ENCODE measurements at regions not wholly inside any gene's neighbourhood (a gene's known extent, or its start where the extent isn't known, plus 50 kb on each side); places are given as distances from the start of the nearest gene placed in this dataset.
A peak's percentile ranks its signal among the peaks of the same experiment; 100 is the strongest.
"Not testable (repeated sequence)": the region's sequence is repeated elsewhere in the genome, so short reads cannot be mapped to it uniquely, and the experiment has no call there.

DNA sequence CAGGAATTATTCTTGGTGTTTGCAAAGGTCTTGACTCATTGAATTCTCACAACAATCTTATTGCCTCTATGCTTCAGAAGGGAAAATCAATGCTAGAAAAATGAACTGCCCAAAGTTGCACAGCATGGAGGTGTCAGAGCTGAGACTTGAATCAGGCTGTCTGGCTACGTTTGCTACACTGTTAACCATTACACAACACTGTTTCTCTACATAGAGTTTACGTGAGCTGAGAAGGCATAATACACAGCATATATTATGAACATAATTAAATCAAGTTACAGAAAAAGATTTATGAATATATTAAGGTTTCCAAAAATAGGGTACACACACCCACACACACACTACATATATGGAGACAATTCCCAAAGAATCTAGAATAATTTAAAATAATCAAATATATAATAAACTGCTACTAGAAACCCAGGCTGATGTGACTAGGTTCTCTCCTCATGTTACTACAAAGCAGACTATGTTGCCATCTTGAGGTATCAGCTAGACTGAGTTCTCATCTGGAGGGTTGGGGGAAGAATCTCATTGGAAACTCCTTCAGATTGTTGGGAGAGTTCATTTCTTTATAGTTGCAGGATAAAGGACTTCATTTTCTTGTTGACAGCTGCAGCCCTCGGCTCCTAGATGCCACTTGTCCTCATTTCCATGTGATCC, 1270.5 kb downstream of the ARAP2 start:
- intact Hi-C loops (cut with DNase I): no loop called here

DNA sequence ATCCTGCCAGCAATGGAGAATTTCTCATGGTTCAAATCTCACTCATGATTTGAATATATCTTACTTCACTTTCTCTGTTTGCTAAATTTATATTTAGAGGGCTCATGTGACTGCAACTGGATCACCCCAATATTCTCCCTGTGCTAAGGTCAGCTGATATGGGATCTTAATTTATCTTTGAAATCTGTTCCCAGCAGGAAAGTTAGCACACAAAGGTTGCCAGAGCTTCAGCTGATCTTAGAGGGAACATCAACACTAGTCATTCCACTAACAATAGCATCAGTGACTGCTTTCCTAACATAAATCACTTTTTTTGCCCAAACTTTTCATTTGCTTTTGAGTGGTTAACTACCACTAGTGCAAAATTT, 1270.0 kb downstream of the ARAP2 start:
- DNase-seq: no peak
- intact Hi-C loops (cut with DNase I): no loop called here

More for the DNA sequence above, 1270.5 kb downstream of the ARAP2 start:
- DNase-seq: no peak

DNA sequence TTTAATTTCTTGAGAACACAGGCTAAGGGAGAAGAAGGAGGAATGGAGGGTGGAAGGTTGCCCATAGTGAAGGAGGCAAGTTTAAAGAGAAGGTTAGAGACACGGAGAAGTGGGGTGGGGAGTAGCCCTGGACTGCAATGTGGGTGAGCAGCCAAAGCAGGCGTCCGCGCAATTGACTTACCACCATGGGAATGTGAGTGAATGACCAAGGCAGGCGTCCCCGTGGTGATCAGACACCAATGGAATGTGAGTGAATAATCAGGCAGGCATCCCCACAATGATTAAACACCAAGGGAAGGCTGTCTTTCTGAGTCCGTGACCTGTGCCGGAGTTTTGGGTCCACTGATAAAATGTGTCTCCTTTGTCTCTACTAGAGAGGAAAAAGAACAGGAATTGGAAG, 1223.1 kb downstream of the ARAP2 start:
- intact Hi-C loops (cut with DNase I): not testable (repeated sequence)

DNA sequence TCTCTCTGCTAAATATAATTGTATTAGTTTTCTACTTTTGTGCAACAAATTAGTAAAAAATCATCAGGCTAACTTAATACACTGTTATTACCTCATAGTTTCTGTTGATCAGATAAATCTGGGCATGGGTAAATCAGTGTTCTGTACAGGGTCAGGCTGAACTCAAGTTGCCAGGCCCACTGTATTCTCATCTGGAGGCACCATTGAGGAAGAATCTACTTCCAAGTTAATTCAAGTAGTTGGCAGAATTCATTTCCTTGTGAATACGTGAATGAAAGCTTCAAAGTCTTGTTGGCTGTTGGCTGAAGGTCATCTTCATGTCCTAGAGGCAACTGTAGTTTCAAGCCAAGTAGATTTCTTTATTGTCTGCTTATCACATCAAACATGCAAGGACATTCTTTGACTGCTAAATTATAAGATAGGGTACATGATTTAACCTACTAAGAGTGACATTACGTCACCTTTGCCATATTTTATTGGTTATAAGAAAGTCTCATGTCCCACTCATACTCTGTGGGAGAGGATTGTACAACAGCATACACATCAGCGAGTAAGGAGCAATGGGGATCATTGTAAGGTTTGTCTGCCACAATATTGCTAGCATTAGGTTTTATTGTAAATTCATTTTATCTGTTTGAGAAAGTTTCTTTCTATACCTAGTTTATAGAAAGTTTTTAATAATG, 1219.0 kb downstream of the ARAP2 start:
- no peak for DNase-seq
- intact Hi-C loops (cut with DNase I): no loop called here

More for the DNA sequence above, 1223.1 kb downstream of the ARAP2 start:
- not testable (repeated sequence) for DNase-seq

DNA sequence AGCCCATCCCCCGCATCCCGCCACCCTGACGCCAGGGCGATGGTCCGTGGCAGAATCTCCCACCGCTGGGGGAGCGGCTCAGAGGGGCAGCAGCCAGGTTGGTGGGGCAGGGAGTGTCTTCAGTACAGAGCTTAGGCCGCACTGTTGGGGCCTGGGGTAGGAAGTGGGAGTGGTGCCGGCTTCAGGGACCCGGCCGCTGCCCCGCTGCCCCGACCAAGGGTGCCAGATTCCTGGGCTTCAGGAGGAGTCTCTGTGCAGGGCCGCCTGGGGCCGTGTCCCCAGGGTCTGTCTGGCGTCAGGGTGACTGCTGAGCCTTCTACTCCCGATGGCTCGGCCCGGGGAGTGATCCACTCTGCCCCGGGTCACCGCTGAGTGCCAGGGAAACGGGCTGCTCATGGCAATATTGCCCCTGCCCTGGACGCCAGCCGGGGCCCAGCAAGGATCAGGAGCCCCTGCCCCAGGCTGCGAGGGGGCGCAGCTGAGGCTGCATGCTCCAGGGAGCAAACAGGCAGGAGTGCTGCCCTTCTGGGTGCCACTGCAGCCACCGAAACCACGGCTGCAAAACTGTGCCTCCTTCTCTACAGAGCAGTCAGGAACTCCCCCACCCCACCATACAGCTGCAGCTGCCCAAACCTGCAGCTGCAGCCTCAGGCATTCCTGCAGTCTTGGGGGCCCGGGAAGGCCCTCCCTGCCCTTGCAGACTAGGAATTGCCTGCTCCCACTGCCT, 1206.1 kb downstream of the ARAP2 start:
- no peak for DNase-seq
- intact Hi-C loops (cut with DNase I): no loop called here

DNA sequence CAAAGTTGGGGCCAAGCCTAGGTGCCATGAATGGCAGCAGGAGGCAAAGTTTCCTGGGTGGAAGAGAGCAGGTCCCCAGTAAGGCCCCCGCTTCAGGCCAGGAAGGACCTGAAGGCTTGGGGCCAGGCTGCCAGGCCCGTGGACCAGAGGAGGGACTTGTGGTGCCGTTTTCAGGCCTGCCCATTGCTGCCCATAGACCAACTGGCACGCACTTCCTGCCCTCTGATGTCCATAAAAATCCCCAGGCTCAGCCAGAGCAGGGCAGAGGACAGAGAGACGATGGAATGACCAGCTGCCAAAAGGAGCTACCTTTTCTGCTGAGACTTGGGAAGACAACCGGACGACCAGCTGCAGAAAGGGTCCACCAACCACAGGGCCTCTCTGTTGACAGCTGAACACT, 1205.5 kb downstream of the ARAP2 start:
- intact Hi-C loops (cut with DNase I): no loop called here
- no peak for DNase-seq

DNA sequence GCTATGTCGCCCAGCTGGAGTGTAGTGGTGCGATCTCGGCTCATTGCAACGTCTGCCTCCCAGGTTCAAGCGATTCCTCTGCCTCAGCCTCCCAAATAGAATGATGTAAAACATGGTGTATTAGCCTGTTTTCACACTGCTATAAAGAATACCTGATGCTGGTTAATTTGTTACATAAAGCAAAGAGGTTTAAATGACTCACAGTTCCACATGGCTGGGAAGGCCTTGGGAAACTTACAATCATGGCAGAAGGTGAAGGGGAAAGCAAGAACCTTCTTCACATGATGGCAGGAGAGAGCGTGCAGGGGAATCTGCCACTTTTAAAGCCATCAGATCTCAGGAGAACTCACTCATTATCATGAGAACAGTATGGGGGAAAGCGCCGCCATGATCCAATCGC, 1191.8 kb downstream of the ARAP2 start:
- intact Hi-C loops (cut with DNase I): no loop called here
- DNase-seq: peak in 1 of 42 donors; percentile 1

DNA sequence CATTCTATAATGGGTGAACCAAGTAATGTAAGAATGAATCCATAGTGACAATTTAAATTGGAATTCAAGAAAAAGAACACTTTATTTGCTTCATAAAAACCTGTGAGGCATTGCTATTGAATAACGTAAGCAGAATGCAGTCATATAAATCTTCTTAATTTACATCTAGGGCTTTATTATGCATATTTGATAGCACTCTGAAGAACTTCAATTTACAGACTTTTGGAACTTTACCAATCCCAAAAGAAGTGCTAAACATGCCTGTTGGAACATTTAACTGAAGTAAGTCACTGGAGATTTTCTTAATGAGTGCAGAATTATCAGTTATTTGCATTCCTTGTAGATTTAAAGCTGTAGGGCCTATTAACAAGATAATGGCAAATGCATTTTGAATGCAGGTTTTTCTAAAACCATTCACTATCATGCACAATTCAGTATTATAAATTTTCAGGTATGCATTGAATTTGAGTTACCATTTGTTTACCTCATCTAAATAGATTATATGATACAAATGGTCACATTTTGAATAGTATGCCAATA, 1181.2 kb downstream of the ARAP2 start:
- no peak for DNase-seq
- intact Hi-C loops (cut with DNase I): no loop called here

DNA sequence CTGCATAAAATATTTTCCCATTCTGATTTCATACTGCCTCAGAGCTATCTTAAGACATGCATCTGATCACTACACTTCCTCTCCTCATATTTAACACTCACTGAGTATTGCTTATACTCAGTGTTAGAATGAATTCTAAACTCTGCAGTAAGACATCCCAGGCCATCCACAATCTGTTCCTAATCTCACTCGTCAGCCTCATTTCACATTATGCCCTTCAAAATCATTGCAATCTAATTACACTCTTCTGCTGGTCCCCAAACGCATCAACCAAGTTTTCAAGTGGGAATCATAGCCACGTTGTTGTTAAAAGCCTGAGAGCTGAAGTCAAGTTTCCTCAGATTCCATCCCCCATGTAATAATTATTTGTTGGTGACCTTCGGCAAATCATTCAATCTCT, 1177.9 kb downstream of the ARAP2 start:
- no peak for DNase-seq
- intact Hi-C loops (cut with DNase I): no loop called here

DNA sequence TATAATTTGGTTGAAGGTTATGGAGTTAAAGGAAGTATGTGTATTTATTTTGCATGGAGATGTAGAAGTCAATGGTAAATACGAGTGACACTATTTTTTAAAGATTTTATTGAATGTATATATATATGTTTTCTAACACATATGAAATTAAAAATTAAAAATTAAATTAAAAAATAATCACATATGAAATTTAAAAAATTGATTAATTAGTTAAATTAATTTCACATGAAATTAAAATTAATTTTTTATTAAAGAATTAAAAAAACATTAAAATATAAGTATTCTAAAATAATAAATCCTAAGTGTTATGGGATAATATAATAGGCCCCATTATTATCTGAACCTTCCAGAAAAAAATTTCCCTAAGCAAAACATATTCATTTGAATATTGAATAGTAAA, 1163.5 kb downstream of the ARAP2 start:
- intact Hi-C loops (cut with DNase I): no loop called here
- no peak for DNase-seq

DNA sequence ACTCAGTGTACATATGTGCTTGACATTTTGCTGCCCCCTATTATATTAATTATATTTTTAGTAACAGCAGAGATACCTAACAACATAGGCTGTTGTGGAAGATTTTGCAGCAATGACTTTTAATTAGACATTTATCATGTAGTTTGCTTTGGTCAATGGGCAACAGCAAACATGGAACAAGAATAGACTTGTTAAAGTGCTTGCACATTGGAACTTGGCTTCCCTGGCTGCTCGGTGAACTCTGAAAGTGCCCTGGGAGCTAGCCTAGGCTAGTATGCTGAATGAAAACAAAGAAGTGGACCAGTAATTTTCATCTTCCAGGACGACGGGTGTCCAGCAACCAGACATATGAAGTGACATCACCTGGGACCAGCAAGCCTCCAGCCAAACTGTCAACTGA, 1157.1 kb downstream of the ARAP2 start:
- intact Hi-C loops (cut with DNase I): no loop called here
- DNase-seq: no peak

DNA sequence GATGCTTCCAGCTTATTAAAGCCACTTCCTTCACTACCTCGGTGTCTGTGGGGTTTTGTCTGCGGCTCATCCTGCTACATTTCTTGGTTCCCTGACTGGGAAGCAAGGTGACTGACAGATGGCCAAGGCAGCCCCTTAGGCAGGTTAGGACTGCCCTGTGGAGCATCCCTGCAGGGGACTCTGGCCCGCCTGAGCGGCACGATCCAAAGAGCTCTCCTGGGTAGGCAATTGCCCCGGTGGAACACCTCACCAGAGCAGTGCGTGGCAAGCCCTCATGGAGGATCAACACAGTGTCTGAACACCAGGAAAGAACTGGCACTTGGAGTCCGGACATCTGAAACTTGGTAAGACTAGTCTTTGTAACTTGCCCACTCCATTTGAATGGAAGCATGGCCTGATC, 1143.4 kb downstream of the ARAP2 start:
- intact Hi-C loops (cut with DNase I): no loop called here
- no peak for DNase-seq

DNA sequence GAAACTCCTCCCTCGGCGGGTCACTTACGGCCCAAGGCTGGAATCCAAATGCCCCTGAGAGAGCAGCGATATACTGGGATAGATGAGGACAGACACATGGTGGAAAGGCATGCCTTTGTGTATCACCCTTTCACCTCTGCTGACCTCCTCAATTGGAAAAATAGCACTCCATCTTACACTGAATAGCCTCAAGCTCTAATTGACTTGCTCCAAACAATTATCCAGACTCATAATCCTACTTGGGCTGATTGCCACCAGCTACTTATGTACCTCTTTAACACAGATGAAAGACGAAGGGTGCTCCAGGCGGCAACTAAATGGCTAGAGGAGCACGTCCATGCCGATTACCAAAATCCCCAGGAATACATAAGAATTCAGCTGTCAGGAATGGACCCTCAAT, 1142.2 kb downstream of the ARAP2 start:
- DNase-seq: no peak
- intact Hi-C loops (cut with DNase I): no loop called here

DNA sequence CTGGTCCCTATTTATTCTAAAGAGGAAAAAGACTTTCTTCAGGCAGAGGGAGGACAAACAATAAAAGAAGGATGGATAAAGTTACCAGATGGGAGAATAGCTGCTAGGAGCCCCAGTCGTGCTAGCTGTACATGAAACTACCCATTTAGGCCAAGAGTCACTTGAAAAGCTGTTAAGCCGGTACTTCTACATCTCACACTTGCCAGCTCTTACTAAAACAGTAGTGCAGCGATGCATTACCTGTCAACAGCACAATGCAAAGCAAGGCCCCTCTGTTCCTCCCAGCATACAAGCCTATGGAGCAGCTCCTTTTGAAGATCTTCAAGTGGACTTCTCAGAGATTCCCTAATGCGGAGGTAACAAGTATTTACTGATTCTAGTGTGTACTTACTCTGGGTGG, 1138.8 kb downstream of the ARAP2 start:
- DNase-seq: no peak
- intact Hi-C loops (cut with DNase I): no loop called here

DNA sequence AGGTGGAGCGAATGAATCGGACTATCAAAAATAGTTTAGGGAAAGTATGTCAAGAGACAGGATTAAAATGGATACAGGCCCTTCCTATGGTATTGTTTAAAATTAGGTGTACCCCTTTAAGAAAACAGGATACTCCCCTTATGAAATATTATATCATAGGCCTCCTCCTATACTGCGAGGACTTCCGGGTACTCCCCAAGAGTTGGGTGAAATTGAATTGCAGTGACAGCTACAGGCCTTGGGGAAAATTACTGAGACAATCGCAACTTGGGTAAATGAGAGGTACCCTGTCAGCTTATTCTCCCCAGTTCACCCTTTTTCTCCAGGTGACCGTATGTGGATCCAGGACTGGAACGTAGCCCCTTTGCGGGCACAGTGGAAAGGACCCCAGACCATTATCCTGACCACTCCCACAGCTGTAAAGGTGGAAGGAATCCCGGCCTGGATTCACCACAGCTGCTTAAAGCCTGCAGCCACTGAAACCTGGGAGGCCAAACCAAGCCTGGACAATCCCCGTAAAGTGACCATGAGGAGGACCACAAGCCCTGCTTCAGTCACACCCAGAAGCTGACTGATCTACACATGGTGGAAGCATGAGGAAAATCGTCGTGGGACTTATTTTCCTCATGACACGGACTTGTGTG, 1138.1 kb downstream of the ARAP2 start:
- DNase-seq: no peak
- intact Hi-C loops (cut with DNase I): no loop called here

DNA sequence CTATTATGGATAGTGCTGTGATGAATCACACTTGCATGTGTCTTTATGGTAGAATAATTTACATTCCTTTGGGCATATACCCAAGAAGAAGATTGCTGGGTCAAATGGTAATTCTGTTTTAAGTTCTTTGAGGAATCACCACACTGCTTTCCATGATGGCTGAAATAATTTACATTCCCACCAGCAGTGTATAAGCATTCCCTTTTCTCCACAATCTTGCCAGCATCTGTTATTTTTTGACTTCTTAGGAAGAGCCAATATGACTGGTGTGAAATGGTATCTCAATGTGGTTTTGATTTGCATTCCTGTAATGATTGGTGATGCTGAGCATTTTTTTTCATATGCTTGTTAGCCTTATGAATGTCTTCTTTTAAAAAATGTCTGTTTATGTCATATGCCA, 1120.2 kb downstream of the ARAP2 start:
- intact Hi-C loops (cut with DNase I): no loop called here
- DNase-seq: no peak

DNA sequence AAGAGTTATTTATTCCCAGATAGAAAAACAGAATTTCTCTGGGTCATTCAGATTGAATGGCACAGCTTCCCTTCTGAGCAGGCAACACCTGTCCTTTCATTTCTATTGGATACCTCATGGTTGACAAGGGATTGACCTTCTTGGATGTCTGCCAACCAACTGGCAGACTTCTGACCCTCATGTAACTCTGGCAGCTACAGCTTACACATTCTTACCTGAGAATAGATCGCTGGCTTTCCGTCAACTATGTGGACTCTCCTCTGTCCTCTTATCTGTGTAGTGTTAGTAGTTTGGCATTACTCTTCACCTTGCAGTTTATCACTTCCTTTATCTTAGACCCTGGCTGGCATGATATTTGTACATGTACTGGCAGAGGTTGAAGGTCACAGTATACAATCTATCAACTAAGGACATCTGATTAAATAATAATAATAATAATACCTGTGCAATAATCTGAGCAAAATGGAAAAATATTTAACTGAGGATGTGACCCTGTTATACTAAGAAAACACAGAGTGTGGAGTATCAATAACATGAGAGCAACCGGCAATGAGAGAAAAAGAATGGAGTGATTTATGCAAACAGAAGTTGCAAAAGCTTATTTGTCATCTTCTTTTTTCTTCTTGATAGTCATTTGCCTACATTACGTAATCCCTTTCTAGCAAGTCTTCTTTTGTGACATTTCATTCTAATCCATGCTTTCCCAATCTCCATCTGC, 1118.2 kb downstream of the ARAP2 start:
- DNase-seq: no peak
- intact Hi-C loops (cut with DNase I): no loop called here

DNA sequence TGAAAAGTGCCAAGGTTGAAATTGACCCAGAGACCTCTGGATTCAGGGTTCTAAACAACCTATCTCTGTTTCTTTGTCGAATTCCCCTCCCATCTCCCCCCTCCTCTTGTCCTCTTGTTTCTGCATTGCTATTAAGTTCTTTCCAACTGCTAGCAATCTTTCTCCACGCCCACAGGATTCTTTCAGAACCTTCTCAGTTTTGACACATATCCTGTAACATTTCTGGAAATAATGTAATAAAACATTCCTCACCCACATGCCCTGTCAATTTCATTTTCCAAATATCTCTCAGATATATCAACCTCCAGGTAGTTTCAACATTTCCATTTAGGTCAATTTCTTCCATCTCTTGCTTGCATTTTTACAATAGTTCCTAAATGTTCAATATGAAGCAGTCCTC, 1105.9 kb downstream of the ARAP2 start:
- intact Hi-C loops (cut with DNase I): no loop called here
- DNase-seq: peak in 11 of 42 donors; percentile 2 to 62 (median 20)

DNA sequence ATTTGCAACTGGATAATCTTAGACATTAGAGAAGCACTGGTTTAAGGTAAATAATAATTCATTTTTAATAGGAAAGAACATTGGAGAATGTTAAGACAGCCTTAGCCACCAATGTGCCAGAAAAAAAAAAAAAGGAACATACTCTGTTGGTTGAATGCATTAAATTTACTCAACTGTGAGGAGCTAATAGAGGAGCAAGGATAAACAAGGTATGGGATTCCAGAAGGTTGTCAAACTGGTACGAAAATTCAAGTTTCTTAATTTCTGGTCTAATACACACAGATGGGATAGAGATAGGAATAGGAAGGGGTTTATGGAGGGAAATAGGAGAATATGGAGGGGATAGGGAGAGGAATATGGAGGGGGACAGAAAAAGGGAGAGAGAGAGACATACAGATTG, 1096.6 kb downstream of the ARAP2 start:
- DNase-seq: no peak
- intact Hi-C loops (cut with DNase I): no loop called here
